Stimulated activated CD4-positive, alpha-beta T cell treated with anti-CD3 and anti-CD28 coated beads, Interleukin-12 subunit alpha, Interleukin-12 subunit beta, amount 100 ng/mL, for 48 hours (primary cell): ENCODE measurements at regions not wholly inside any gene's neighbourhood (a gene's known extent, or its start where the extent isn't known, plus 50 kb on each side); places are given as distances from the start of the nearest gene placed in this dataset.
"Not testable (repeated sequence)": the region's sequence is repeated elsewhere in the genome, so short reads cannot be mapped to it uniquely, and the experiment has no call there.

ENCODE experiments used
- DNase-seq, 3 donors: peaks; one replicate each; pipeline ENCODE4 v3.0.0-alpha.2; 2020; ENCODE audit warnings: low read depth in 2 of 3, low spot score in 1 of 3

DNA sequence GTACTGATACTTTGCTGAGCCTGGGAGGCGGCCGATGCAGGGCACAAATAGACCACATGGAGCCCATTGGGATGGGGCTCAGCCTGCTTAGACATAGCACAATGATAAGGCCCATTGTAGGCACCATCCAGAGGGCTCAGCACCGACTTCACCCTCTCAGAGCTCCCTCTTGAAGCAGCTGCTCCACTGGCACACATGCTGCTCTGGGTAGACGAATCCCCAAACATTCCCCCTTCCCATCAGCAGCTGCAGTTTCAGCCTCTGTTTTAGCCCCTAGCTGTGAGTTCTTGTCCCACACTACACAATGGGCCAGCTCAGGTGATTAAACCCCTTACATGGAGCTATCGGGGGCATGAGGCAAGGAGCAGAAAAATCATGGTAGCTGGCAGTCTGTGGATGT lies 174.1 kb downstream of the RGS9 start:
- DNase-seq = no peak

DNA sequence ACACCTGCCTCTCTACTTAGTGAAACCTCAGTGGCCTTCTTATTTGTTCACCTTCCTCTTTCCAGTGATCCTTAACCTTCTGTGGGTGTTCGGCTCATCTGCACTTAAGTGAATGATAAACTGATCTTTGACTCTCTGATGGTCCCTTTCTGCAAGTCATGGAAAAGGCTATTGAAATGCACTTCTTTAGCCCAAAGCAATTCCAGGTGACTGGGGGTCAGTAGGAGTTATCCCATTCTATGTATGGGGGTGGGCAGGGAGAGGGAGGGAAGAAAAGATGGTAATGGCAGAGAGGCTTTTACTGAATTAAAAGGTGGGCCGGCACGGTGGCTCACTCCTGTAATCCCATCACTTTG lies 170.8 kb downstream of the RGS9 start:
- DNase-seq = no peak

DNA sequence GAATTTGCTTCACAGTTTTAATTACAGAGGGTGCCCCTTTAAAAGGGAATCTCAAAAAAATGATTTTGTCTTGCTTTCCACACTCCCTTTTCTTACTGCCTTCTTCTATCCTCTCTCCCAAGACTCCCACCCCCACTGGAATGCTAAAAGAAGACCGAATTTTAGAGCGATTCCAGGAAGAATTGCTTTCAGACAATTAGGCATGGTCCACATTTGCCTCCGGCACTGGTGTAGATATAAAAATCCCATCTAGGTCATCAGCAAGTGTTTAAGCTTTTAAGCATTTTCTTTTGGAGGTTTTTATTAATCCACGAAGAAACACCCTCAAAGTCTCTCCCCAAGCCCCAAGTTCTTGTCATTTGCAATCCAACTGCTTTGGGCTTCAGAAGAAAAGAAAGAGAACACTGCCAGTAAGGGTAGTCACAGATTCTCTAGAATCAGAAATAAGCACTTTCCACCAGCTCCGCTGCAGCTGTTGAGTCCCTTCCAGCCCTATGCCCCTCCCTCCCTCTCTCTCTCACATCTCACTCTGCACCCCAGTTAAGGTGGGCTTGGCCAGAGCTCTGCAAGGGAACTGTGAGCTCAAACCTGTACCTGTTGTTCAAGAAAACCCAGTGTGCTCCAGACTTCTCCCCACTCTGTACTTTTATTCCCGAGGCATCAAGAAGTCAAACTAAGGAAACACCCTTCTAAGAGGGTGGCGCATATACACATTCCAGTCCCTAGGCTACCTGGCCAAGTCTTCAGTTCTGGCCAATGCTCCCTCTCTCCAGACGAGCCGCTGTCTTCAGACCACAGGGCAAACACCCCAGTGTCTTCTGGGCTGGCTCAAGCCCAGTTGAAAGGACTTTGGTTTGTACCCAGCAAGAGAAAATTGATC lies 170.2 kb downstream of the RGS9 start:
- no peak for DNase-seq

DNA sequence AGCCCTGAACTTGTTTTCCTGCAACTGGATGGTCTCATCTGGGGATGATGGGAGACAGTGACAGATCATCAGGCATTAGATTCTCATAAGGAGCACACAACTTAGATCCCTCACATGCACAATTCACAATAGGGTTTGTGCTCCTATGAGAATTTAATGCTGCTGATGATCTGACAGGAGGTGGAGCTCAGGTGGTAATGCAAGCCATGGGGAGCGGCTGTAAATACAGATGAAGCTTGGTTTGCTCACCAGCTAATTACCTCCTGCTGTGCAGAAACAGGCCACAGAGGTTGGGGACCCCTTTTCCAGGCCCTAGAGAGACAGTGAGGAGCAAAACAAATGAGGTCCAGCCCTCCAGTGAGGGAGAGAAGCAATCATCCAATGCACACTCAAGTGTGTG lies 168.6 kb downstream of the RGS9 start:
- DNase-seq = no peak

DNA sequence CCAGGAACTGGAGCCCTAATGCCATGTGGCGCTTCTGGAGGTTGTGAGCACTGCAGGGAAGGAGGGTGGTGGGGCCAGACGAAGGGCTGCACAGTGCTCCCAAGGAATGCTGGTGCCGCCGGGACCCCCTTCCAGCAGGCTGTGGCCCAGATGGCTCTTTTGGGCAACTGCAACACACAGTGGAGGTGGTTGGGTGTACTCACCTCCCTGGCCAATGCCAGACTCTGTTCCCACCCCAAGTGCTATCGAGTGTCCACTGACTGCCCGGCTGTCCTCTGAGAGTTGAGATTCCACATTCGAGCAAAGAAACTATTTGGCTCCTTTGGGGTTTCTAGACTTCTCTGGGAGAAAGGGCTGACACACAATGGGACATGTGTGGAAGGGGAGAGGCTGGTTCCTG lies 167.9 kb downstream of the RGS9 start:
- no peak for DNase-seq

DNA sequence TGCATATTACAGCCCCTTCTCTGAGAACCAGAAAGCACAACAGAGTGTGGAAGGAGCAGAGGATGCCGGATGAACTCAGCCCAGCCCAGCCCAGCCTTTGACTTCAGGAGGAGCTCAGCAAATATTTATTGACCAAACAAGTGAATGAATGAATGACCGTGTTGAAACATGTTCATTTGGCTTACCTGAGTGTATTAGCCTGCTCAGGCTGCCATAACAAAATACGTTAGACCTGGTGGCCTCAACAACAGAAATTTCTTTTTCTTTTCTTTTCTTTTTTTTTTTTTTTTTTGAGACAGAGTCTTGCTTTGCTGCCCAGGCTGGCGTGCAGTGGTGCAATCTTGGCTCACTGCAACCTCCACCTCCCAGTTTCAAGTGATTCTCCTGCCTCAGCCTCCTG lies 164.7 kb downstream of the RGS9 start:
- DNase-seq = not testable (repeated sequence)

DNA sequence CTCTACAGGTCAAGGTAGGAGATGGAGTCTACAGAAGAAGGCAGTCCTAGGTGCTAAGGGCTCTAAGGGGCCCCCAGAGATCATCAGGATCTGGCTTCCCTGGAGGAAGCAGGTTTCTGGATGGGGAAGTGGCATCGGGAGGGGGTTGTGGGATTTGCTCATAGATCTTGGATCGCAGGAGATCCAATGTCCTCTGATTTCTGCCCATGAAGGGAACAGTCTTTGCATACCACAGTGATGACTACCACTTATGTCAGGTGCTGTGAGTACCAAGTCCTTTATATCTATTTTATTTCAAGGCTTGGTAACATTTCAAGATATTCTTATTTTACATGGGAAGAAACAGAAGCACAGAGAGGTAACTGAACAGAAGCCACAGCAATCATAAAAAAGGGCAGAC lies 164.0 kb downstream of the RGS9 start:
- DNase-seq = no peak

DNA sequence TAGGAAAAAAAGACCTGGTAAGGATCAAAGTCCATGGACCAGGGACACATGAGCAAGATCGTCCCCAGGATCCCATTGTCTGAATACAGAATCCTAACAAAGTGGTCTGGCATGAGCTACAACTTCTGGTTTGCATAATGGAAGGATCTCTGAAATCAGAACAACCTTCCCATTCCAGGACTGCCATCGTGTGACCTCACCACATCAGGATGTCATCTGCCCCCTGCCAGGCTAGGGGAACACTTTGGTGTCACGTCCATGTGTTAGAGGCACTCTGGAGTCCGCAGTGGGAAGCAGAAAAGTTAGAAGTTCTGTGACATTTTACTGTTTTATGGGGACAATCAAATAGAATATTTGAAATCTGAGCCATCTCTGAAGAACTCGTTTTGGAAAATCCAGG lies 160.7 kb downstream of the RGS9 start:
- DNase-seq = no peak

DNA sequence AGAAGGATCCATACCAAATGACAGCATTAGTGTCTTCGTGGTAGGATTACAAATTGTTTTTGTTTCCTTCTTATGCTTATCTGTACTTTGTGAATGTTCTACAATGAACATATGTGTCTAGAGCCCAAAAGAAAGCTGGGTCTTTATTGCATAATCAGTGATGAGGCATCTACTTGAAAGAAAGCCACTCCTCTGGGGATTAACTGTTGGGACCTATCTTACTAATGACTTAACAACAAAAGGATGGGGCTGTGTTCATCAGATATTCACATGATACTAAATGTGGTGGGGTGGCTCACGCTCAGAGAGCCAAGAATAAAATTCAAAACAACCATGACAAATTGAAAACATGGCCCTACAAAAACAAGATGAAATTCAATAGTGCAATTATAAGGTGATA lies 160.2 kb downstream of the RGS9 start:
- DNase-seq = no peak

DNA sequence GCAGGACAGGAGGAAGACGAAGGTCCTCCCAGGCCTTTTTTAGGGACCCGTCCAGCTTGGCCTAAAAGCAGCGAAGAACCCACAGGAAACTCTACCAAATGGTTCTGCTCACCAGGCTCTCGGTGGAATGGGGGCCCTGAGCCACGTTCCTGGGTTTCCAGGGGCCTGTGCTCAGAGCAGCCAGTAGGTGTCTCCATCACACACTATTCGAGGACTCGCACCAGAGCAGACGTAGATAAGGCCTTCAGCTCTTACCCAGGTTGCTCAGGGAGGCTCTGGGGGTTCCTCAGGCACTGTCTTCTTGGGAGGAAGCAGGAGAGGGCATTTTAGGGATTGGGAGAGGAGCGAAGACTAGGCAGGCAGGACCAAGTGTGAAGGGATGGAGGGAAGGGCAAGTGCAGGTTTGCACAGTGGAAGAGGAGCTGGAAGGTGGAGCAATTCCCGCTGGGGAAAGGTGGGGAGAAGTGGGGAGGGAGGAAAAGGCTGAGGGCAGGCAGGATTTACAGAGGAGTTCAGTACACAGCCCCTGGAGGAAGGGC lies 157.1 kb downstream of the RGS9 start:
- peak; percentile 45 to 51 (median 47) for DNase-seq

DNA sequence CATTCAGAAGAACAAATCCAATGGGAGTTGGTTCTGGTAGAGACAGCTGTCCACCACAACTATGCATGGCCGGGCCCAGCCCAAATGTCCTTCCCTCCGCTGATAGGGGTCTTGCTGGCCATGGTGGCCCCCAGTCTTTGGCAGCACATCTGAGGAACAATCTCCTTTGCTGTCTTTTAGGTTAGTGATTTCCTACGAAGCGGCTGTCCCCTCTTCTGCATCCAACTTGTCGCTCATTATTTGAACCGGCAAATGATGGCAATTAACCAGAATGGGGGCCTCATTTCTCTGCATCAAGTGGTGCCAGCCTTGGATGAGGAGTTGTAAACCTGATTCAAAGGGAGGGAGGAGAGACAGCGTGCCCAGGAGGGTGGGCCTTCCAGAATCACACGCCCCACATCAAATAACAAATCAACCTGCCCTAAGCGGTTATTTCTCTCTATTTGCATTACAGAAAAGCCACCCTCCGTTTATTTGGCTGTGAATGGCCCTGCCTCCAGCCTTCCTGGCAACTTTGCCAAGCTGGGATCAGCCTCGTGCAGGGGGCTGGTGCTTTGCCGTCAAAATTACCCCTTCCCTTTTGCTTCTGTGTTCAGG lies 156.5 kb downstream of the RGS9 start:
- DNase-seq = no peak

DNA sequence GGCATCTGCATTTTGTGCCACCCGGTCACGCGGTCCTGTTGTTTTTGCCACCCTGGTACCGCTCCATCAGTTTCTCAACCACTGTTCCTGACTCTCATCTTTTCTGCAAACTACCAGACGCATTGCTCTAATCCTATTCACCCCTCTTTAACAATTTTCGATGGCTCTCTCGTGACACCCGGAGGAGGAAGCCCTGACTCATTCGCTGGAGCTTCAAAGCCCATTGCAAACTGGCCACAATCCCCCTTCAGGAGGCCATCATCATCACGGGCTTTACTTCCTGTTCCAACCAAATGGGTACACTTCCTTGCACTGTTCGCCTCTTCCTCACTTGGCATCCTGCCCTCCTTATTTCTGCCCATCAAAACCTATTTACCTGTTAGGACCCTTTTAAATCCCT lies 155.3 kb downstream of the RGS9 start:
- no peak for DNase-seq

DNA sequence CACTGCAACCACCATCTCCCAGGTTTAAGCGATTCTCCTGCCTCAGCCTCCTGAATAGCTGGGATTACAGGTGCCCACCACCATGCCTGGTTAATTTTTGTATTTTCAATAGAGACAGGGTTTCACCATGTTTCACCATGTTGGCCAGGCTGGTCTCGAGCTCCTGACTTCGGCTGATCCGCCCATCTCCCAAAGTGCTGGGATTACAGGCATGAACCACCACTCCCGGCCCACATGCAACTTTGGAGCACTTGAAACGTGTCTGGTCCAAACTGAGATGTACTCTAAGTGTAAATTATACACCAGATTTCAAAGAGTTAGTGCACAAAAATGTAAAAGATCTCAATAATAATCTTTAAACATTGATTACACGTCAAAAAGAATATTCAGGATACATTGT lies 154.1 kb downstream of the RGS9 start:
- DNase-seq = not testable (repeated sequence)

DNA sequence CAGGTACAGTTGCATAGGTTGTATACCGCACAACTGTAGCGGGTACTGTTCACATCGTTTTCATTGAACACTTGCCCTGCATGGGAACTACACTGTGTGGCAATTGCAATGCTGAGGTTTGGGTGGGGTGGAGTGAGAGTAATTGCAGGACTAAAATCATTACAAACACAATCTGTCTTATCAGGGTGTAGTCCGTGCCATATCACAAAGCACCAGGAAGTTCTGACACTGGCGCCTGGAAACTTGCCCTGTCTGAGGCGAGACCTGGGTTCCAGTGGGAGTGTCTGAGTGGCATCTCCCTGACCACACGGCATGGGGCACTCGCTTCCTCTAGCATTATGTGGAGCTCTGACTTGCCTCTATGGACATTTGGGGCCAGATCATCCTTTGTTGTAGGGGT lies 153.4 kb downstream of the RGS9 start:
- DNase-seq = no peak

DNA sequence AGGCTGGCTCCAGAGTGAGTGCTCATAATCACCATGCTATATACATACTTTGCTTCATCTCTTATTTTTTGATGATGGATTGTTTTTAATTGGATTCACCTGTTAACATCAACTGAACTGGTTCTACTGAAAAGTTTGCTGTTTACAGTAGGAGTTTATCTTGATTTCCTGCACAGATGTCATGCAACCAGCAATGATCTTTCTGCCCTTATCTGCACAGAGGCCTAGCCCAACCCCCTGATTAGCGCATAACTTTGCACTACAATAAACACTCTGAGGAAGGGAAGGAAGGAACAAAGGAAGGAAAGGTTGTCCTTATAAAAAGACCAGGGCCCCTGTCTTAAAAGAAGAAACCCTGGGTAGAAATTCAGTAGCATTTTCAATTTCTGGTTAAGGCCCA lies 152.9 kb downstream of the RGS9 start:
- DNase-seq = no peak

DNA sequence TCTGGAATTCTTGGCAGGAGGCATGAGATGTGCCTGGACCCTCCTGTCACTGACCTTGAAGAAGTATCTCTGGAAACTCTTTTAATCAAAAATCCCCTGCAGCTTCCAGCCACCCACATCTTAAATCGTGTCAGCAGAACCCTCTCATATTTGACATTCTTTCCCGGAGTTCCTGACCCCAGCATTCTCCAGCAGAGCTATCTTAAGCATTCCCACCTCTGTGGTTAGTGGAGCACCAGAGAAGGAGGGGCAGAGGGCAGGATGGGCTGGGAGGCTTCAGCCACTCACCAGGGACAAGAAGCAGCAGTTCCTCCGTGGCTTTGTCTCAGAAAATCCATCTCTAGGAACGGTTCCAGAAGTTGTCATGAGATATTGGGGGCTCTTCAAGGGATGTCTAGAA lies 149.9 kb downstream of the RGS9 start:
- DNase-seq = no peak

DNA sequence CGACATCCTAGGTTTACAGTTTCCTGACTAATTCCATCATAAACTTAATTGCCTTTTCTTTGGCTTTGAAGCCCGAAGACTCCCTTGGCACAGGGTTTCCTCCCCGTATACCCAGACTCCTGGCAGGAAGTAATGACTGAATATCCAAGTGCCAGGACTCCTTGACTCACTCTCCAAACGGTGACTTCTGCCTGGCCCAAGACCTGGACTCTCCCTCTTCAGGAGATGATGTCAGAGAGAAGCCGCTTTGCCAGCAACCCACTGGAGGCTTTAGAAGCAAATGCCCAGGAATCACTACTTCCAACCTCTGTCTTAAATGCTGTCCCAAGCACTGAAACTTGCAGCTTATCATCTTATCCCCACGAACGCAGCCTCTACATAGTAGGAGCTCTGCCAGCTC lies 146.5 kb downstream of the RGS9 start:
- DNase-seq = no peak

DNA sequence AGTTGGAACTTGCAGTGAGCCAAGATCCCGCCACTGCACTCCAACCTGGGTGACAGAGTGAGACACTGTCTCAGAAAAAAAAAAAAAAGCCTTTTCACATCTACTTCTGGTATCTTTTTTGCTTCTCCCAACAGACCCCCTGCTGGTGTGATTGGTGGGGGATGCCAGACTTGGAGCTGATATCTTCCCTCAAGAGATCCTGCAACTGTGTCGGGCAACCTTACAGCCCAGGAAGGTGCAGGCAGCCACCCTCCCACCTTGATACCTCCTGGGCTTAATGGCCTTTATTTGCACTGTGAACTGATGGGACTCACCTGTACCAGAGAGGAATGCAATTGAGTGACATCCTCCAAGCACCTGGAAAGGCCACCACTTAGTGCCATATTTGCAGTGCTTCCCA lies 142.3 kb downstream of the RGS9 start:
- no peak for DNase-seq

DNA sequence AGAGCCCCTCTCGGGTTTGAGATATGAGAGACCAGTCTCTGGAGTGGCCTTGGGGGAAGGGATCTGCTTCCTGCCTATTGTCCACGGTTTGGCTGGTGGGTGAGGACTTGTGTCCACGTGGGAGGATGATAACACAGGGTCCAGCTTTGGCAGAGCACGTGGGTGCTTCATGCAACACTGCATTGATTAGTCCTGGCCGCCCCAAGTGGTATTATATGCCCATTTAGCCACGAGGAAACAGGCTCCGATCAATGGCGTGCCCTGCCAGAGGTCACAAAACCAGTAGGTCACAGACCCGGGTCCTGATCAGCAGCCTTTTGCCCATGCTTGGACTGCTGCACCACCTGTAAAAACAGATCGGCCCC lies 141.6 kb downstream of the RGS9 start:
- no peak for DNase-seq

DNA sequence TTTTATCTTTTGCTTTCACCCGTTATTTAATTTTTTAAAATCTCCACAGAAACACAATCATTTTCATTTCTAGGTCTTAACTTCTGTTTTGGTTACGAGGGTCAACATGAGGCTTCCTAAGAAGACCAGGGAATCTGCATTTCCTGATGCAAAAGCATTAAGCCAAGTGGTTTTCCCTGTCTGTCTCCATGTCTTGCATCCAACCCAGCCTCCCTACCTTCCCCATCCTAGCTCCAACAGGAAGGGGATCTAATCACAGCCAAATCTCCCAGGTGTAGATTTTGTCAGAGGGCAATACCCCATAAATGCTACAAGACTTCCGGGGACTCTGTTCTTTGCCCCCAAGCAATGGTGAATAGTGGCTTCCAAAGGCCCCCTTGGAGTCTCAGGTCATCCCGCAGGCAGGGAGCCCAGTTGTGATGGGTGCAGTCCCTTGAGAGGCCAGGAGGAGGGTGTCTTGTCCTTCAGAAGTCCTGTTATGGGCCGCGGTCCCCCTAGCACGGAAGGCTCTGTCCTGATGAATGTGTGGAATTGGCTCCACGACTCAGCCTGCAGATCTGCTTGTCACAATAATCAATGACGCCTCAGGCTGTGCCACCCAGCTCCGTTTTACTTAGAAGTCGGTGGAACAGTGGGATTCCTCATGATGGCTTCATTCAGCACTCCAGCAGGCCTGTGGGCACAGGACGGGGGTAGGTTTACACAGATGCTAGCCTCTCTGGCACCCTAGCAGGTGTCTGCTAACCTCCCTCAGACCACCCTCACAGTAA lies 141.1 kb downstream of the RGS9 start:
- DNase-seq = peak in 1 of 3 donors; percentile 9

DNA sequence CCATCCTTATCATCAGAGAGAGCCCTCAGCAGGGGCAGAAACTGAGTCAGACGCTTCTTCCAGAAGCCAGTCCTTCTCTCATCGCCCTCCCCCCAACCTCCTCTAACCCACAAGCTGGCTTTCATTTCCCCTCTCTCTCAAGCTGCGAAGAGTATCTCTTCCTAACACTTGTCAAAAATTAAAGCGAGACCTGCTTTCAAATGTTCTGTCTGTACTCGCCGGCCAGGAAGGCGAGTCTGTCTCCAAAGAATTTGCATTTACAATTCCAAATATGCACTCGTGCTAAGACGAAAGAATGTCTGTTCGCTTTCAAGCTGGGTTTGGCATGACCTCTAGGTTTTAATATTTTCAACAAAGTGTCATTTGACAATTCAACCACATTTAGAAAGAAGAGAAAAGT lies 140.4 kb downstream of the RGS9 start:
- no peak for DNase-seq
